ENCODE measurements at regions not wholly inside any gene's neighbourhood (a gene's known extent, or its start where the extent isn't known, plus 50 kb on each side); places are given as distances from the start of the nearest gene placed in this dataset.

- DNase-seq (ENCODE audit: low read depth), result no peak
Observed at GRCh38 chr4:11268149-11268548, 160.5 kb downstream of the HS3ST1 start.

DNA sequence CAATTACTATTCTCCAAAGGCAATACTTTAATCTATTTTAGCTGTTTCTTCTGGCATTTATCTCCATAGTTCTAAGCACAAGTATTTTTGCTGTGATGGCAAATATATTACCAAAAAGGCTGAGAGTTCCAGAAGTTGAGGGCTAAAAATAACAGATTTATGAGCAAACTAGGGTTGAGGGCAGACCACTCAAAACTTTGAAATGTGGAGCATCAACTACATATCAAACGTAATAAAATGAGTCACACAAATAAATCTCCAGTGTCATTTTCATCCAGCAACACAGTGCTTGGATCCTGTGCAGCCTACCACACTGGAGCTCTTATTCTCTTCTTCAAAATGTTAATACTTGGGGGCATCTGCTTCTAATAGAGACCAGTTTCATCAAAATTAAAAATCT, 163.9 kb downstream of the HS3ST1 start:
- no peak for DNase-seq (ENCODE audit: low read depth)

DNA sequence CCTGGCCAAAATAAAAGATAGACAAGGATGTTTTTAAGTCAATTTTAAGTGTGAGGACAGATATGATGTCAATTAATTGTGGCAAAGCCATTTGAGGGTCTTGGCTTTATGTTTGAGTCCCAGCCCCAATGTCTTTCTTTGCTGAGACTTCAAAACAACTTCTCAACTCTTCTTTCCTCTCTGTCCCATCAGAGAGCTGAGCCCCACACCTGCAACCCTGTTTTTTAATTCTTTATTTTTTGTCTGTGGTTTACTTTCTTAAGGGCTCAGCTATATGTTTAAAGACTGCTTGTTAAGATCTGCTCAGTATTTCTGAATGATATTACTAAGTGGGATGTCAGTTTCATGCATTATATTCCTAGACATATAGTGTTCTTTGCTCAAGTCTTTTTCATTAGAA, 164.3 kb downstream of the HS3ST1 start:
- no peak for DNase-seq (ENCODE audit: low read depth)

DNA sequence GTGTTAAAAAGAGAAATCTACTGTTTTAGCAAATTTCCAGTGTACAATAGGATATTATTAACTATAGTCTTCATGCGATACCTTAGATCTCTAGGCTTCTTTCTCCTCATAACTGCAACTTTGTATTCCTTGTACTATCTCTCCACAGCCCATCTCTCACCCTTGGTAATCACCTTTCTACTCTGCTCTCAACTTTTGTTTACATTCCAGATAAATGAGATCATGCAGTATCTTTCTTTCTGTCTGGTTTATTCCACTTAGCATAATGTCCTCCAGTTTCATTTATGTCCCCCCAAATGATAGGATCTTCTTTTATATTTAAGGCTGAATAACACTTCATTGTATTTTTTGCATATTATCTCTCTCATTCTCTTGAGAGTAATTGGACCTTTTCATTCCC, 165.5 kb downstream of the HS3ST1 start:
- DNase-seq (ENCODE audit: low read depth), result no peak

GRCh38 chr4:11261066-11261850, 167.4 kb downstream of the HS3ST1 start:
- no peak for DNase-seq (ENCODE audit: low read depth)

DNA sequence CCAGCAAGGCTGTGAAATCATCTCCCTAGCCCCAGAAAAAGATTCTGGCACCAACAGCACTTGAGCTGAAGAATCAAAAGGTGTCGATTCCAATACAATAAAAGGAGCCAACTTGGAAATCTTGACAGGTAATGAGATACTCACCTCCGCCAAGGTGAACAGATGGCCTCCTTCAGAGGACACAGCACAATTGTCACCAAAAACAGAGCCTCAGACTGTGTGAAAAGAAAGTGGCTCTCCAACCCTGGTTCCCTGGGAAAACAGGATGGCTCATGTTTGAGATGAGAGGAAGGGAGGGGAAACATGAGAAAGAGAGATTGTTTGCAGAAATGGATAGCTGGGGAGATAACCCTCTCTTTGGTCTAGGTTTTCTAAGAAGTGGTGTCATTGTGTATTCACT, 168.9 kb downstream of the HS3ST1 start:
- no peak for DNase-seq (ENCODE audit: low read depth)

GRCh38 chr4:11252149-11252548, 176.5 kb downstream of the HS3ST1 start:
- no peak for DNase-seq (ENCODE audit: low read depth)

DNA sequence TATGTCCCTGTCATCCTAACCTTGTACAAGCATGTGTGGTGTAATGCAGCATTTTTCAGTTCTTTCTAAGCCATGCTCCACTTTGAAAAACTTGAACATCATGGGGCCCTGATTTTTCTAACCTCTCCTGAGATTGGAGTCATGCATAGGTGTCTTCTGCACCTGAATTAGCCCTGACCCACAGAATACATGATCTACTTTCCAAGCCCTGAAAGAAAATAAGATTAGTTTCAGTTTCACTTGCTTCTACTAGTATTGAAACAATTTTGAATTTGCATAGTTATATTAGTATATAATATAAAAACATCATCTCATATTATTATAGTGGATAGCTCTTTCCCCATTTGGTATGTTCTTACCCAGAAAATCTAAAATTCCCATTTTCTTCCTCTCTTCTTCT, 178.2 kb downstream of the HS3ST1 start:
- no peak for DNase-seq (ENCODE audit: low read depth)

DNA sequence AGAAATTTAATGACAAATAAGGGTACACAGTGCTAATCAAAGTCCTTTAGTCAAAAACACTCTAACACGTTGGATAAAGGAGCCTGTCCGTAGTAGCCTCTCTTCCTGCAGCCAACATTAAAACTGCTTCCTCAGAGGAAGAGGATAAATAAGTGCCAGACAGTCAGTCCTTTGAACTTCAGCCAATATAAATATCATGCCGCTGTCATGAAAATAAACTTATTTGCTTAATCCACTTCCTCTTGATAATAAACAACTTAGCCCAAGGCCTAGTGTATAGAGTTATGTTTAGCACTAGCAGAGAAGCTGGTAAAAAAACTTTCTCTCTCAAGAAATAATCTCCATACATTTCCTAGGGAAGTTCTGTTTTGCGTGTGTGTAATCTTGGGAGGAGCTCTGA, 196.7 kb downstream of the HS3ST1 start:
- DNase-seq (ENCODE audit: low read depth), result no peak

DNA sequence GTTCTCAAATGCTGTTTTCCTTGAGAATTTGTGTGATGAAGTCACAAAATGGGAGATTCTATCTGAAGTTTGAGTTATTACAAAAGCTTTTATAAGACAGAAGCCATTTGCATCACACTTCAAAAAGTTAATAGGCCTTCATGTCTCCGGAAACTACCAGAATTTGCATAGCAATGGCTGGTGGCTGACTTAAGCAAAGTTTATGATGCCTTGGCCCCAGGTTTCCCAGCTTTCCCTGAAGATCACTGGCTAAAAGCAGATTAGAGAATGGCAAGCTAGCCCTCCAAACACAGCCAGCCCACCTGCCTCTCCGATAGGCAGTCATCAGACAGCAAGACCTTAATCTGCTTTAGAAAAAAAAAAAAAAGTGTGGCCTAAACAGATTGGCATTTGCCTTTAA, 197.8 kb downstream of the HS3ST1 start:
- no peak for DNase-seq (ENCODE audit: low read depth)

GRCh38 chr4:11228530-11228929, 200.2 kb downstream of the HS3ST1 start:
- no peak for DNase-seq (ENCODE audit: low read depth)

DNA sequence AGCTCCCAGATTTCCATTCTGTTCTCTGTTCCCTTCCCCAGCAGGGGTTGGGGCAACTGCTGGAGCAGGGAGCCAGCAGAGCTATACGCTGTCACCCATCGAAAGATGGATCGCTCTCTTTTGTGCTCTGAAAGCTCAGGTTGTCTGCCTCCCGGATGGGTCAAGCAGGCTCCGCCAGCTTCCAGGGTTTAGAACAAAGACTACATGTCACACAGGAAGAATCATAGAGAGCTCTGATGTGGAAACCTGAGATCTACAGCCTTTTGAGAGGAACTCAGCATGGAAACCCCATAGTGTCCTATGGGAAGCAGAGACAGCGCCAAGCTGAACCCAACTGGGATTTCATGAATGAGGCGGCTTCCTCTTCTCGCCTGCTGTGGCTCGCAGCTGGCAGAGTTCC, 205.4 kb downstream of the HS3ST1 start:
- no peak for DNase-seq (ENCODE audit: low read depth)

- no peak for DNase-seq (ENCODE audit: low read depth)
Observed at GRCh38 chr4:11218692-11219091, 210.0 kb downstream of the HS3ST1 start.

- DNase-seq (ENCODE audit: low read depth), result no peak
Observed at GRCh38 chr4:11216520-11216919, 212.2 kb downstream of the HS3ST1 start.

- DNase-seq (ENCODE audit: low read depth), result no peak
Observed at GRCh38 chr4:11214281-11214680, 214.4 kb downstream of the HS3ST1 start.

DNA sequence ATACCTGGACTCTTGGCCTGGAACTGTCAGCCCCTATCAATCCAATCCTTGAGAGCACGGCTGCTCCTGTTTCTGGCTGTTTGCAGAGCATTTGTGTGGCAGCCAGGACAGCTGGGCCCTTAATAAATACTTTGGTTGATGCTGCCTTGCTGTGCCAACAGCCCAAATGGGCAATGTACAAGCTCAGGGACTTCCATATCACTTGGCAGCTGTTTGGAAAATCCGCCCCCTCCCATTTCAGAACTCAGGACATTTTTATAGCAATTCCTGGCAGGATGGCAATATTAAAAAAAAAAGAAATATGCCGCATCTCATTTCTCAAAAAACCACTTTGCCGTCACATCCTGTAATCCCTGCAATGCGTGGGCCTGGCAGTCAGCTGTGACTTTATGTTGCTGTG, 218.9 kb downstream of the HS3ST1 start:
- no peak for DNase-seq (ENCODE audit: low read depth)

DNA sequence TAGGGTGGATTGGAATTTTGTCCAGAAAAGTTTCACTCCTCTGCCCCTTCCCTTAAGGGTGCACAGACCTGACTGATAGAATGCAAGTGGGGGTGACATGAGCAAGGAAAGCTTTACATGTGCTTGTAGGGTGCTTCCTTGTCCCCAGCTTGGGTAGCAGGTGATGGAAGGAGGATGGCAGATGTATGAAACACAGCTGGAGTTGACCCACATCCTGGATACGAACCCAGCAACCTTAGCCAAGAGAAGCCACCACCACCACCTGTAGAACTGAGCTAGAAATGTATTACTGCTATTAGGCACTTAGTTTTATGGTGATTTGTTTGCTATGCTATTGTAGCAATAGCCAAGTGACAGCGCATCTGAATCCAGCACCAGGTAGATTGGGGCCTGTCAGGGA, 227.4 kb downstream of the HS3ST1 start:
- DNase-seq (ENCODE audit: low read depth), result no peak

DNA sequence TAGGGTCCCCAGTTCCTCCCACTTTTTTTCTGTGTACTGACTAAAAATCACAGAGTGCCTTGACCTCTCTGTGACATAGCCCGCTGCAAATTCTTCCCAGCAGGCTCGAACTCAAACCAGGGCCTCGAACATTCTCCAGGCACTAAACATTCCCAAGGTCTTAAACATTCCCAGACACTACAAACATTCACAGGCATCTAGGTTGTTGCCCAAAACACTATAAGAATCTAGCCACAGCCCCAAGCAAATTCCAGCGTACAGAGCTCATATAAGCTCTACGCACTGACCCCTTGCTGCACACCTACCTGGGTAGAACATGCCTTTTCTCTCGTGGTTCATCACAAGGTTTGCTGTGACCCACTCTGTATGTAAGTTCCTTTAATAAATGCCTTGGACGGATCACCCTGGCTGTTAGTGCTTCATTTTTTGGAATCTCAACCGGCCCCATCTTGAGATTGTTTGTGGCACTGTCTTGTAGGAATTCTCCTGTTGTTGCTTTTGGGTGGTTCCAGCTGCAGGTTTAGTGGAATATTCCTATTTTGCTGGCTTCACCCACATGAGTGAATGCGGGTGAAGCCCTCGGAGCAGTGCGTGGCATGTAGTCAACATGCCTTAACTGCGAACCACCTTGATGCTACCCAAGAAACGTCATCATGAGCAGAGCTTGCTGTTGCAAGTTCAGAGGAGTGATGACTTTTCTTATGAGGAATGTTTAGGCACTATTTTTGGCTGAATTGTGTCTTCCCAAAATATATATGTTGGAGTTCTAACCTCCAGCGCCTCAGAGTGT, 230.0 kb downstream of the HS3ST1 start:
- no peak for DNase-seq (ENCODE audit: low read depth)

DNA sequence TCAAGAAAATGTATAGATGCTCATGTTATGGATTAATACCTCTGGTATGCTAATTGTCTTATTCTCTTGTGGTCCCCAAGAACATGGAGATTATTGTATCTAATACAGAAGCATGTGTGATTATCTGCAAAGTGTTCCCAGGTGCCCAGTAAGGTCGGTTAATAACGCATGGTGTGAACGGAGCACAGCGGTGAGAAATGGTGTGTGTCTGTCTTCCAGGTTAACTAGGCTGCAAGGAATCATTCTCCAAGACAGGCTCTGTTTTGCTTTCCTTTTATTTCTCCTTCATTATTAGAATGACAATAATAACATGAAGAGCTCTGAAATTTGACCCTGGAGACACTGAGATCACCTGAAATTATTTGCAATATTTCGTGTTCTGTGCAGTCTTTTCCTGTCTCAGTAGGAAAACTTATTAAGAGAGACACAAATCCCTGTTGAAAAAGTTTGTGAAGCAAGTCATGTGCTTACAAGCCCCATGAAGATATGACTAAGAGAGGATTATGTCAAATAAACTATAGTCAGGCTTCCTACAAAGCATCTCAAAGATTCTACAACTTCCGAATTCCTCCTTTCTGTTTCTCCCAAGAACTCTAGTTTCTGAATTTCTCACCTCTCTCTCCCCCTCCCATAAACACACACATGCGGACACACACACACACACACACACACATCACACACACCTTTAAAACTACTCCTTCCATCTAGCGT, 230.9 kb downstream of the HS3ST1 start:
- DNase-seq (ENCODE audit: low read depth), result no peak

DNA sequence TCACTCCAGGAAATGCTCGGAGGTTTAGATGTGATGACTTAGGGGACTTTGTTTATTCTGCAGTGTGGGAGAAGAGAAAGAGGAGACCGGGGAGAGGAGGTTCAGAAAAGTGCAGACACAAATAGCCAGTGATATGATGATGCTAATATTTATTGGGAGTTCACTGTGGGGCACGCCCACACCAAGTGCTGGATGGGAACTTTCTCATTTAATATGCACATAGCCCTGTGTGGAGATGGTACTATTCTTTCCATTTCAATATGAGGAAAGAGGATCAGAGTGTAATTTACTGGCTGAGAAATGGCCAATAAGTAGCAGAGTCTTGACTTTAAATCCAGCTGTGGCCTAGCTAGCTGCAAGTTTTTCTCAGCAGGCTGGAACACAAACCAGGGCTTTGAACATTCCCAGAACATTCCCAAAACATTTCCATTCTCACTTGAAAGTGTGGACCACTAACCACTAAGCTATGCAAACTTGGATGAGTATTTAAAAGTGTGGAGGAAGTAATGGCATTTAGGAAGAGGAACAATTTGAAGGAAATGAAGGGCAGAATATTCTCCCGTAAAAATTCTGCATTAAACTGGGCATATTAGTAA, 231.7 kb downstream of the HS3ST1 start:
- no peak for DNase-seq (ENCODE audit: low read depth)

GRCh38 chr4:11194431-11194830, 234.3 kb downstream of the HS3ST1 start:
- no peak for DNase-seq (ENCODE audit: low read depth)

DNA sequence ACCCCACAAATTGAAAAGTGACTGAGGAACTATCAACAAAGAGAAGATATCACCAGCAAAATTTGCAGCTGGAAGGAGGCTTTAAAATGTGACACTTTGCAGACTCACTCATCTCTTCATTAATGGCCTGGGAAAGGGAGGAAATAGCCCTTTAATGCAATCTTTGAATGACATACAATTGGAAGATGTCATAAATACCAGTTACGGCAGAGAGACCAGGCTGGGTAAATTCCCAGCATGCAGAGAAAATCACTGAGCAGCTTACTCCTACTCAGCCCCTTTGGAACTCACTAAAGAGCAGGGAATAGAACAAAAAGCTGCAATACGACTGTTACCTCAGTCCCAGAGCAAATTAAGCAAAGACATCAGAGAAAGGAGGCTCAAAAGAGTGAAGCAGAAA, 238.9 kb downstream of the HS3ST1 start:
- DNase-seq (ENCODE audit: low read depth), result no peak

- no peak for DNase-seq (ENCODE audit: low read depth)
Observed at GRCh38 chr4:11183356-11183740, 245.3 kb downstream of the HS3ST1 start.
